Kidney epithelial cell (primary cell): ENCODE measurements at regions not wholly inside any gene's neighbourhood (a gene's known extent, or its start where the extent isn't known, plus 50 kb on each side); places are given as distances from the start of the nearest gene placed in this dataset.
"Not testable (repeated sequence)": the region's sequence is repeated elsewhere in the genome, so short reads cannot be mapped to it uniquely, and the experiment has no call there.

ENCODE experiments used
- DNase-seq: peaks from one replicate; pipeline ENCODE4 v3.0.0-alpha.2; 2010; ENCODE audit warnings: low read depth
- H3K27me3 ChIP-seq: 2 replicates; pipeline ENCODE4 v1.6.0; 2011; ENCODE audit warnings: low read length; ENCODE audit not compliant: control insufficient read depth, insufficient read depth
- H3K36me3 ChIP-seq: 2 replicates; pipeline ENCODE4 v1.5.1; 2011; ENCODE audit warnings: low read length; ENCODE audit not compliant: control insufficient read depth, insufficient read depth
- H3K4me3 ChIP-seq: 2 replicates; pipeline ENCODE4 v1.5.1; 2011; ENCODE audit warnings: low read depth, mild to moderate bottlenecking, control low read depth, low read length
- TF ChIP-seq, protein P1 (sequence below): IDR thresholded peaks from 2 replicates; pipeline ENCODE4 v1.5.1; 2011; ENCODE audit warnings: mild to moderate bottlenecking, moderate library complexity, low read length, control low read depth, inconsistent platforms; ENCODE audit not compliant: insufficient read depth, poor library complexity, severe bottlenecking

DNA sequence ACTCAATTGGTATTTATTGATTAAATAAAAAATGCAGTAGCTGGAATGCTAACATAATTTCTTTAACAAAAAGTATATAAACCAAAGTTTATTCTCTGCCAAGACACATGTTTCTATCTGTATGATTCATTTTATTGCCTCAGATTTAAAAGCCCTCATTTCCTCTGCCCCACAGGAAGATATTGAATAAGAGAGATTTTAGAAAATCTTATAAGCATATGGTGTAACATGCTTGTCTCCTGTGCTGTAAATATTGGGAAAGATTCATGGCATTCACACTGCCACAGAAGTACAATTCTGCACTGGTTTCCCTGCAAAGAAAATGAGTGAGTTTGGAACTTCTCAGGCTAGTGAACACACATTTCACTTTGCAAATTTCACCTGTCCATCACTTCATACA is 134.9 kb upstream of the FBXL7 start:
- DNase-seq = no peak
- no peaks in the 10 kb centered on the region for H3K27me3 ChIP-seq
- H3K4me3 ChIP-seq = no peak overlapping the region
- TF ChIP-seq, protein P1, sequence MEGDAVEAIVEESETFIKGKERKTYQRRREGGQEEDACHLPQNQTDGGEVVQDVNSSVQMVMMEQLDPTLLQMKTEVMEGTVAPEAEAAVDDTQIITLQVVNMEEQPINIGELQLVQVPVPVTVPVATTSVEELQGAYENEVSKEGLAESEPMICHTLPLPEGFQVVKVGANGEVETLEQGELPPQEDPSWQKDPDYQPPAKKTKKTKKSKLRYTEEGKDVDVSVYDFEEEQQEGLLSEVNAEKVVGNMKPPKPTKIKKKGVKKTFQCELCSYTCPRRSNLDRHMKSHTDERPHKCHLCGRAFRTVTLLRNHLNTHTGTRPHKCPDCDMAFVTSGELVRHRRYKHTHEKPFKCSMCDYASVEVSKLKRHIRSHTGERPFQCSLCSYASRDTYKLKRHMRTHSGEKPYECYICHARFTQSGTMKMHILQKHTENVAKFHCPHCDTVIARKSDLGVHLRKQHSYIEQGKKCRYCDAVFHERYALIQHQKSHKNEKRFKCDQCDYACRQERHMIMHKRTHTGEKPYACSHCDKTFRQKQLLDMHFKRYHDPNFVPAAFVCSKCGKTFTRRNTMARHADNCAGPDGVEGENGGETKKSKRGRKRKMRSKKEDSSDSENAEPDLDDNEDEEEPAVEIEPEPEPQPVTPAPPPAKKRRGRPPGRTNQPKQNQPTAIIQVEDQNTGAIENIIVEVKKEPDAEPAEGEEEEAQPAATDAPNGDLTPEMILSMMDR = no peak
- H3K36me3 ChIP-seq = no peaks in the 10 kb centered on the region

DNA sequence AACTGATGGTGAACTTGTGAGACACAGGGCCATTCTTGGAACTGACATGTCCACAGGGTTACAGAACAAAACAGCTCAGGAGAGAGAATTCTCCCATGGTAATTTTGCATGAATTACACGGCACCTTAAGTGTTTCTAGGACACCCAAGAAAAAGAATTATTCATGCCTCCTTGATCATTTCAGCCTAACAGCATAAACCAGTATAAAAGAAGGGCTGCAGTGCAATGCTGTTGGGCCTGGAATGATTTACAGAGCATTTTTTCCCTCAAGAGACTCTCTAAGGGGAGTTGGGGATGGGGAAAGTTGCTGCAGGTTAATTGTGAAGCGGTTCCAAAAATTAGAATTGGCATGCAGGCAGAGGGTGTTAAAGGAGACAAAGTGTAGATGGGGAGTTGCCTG is 136.4 kb upstream of the FBXL7 start:
- Histone ChIP-seq H3K36me3 (no peaks in the 10 kb centered on the region), H3K27me3 (no peaks in the 10 kb centered on the region), H3K4me3 (no peak overlapping the region)
- TF ChIP-seq, protein P1 = no peak
- no peak for DNase-seq

DNA sequence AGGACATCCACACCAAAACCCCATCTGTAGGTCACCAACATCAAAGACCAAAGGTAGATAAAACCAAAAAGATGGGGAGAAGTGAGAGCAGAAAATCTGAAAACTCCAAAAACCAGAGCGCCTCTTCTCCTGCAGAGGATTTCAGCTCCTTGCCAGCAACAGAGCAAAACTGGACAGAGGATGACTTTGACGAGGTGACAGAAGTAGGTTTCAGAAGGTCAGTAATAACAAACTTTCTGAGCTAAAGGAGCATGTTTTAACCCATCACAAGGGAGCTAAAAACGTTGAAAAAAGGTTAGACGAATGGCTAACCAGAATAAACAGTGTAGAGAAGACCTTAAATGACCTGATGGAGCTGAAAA is 142.9 kb upstream of the FBXL7 start:
- DNase-seq, H3K36me3 ChIP-seq, H3K27me3 ChIP-seq, H3K4me3 ChIP-seq: not testable (repeated sequence)

DNA sequence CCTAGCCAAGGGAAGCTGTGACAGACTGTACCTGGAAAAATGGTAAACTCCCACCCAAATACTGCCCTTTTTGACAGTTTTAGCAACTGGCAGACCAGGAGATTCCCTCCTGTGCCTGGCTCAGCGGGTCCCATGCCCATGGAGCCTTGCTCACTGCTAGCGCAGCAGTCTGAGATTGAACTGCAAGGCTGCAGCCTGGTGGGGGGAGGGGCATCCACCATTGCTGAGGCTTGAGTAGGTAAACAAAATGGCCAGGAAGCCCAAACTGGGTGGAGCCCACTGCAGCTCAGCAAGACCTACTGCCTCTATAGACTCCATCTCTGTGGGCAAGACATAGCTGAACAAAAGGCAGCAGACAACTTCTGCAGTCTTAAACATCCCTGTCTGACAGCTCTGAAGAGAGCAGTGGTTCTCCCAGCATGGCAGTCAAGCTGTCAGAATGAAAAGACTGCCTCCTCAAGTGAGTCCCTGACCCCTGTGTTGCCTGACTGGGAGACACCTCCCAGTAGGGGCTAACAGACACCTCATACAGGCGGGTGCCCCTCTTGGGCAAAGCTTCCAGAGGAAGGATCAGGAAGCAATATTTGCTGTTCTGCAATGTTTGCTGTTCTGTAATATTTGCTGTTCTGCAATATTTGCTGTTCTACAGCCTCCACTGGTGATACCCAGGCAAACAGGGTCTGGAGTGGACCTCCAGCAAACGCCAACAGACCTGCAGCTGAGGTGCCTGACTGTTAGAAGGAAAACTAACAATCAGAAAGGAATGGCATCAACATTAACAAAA is 143.5 kb upstream of the FBXL7 start:
- not testable (repeated sequence) for DNase-seq, H3K27me3 ChIP-seq, H3K36me3 ChIP-seq, H3K4me3 ChIP-seq

DNA sequence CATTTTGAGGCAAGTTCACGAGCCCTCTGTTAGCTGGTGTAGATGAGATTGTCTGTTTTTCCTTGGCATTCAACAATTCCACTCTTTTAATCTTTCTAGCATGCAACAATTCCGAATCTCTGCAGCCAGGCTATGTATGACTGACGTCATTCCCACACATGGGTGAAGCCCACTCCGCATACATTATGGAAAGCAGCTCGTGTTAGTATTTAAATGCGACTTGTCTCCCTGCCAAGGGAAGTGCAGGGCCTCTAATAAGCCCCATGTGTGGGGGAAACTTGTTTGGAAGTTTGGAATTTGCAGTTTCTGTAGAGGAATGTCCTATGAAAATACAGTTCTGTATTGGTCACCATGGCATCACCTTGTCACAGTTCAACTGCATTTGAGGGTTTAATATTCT is 146.0 kb upstream of the FBXL7 start:
- TF ChIP-seq, protein P1 = no peak
- Histone ChIP-seq H3K27me3 (no peaks in the 10 kb centered on the region), H3K4me3 (no peak overlapping the region), H3K36me3 (no peaks in the 10 kb centered on the region)
- no peak for DNase-seq

DNA sequence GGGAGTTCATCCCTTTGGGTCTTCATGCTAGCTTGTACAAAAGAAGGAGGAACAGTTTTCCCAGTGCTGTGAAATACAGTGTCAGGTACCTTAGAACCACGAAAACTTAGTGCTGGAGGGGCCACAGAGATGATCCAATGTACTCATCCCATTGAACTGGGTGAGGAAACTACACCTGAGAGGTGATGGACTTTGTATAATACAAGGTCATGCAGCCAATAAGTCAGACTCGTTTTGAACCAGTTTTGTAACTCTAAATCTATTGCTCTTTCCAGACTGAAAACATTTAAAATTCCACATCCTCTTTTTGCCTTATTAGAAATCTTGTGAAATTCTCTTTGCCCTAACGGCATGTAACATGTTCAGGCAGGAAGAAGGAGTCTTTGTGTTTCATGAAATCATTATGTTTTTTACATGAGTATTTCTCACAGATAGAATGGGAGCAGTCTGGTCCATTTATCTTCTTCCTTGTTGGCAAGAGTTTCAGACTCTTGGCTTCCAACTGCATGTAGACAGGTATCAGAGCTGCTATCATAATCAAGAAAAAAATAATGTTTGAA is 146.8 kb upstream of the FBXL7 start:
- TF ChIP-seq, protein P1 = no peak
- DNase-seq = no peak
- Histone ChIP-seq H3K36me3 (no peaks in the 10 kb centered on the region), H3K27me3 (no peaks in the 10 kb centered on the region), H3K4me3 (no peak overlapping the region)

DNA sequence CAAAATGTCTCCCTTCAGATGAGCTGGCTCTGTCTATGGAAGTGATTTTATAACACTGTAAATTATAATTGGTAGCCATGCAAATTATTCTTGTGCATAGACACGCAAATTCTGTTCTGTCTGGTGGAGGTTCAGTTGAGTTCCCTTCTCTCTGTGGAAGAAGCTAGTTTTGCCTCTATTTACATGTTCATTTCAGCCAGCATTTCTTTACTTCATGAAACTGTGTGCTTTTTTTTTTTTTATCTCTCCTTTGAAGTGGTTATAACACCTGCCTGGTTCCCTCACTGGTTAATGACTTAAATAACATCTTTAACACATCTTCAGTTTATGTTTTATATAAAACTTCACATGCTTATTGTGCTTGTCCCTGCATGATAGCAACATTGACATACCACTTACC is 149.4 kb upstream of the FBXL7 start:
- Histone ChIP-seq H3K27me3 (no peaks in the 10 kb centered on the region), H3K36me3 (no peaks in the 10 kb centered on the region), H3K4me3 (no peak overlapping the region)
- TF ChIP-seq, protein P1 = no peak
- DNase-seq = no peak
